Transverse colon (tissue), 3 donors: ENCODE measurements at regions not wholly inside any gene's neighbourhood (a gene's known extent, or its start where the extent isn't known, plus 50 kb on each side); places are given as distances from the start of the nearest gene placed in this dataset.

ENCODE experiments used
- POLR2A ChIP-seq: fragments of 450-650 bp; IDR thresholded peaks from one replicate; pipeline ENCODE4 v1.6.1; 2016; ENCODE audit warnings: antibody characterized with exemption, mild to moderate bottlenecking, moderate library complexity
- TF ChIP-seq, protein P1 (sequence below), 5 experiments: fragments of 200-600 bp in 3 of 5; fragments of 450-650 bp in 2 of 5; sonication (generic) in 3 of 5; IDR thresholded peaks; 1 replicate in 2 of 5; 2 replicates in 3 of 5; pipeline ENCODE4 v1.5.1; 2016 to 2017; ENCODE audit warnings: antibody characterized with exemption in 5 of 5, inconsistent platforms in 3 of 5, mild to moderate bottlenecking in 2 of 5, moderate library complexity in 1 of 5

DNA sequence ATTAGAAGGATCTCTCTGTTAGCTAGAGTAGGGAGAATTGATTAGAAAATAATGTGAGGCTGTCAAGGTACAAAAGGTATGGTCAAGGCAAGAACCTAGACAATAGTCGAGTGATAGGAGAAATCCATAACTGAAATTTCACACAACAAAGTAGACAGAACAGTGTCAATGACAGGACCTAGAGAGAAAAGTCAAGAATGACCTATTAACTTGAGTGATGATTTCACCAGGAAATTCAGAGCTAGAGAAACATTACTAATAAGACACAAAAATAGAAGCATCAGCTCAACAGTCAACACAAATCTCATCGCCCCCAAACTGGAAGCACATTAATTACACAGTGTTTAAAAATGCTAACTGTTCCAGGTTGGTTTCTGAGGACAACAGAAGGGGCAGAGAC, 532.4 kb downstream of the CDH10 start:
- TF ChIP-seq, protein P1, sequence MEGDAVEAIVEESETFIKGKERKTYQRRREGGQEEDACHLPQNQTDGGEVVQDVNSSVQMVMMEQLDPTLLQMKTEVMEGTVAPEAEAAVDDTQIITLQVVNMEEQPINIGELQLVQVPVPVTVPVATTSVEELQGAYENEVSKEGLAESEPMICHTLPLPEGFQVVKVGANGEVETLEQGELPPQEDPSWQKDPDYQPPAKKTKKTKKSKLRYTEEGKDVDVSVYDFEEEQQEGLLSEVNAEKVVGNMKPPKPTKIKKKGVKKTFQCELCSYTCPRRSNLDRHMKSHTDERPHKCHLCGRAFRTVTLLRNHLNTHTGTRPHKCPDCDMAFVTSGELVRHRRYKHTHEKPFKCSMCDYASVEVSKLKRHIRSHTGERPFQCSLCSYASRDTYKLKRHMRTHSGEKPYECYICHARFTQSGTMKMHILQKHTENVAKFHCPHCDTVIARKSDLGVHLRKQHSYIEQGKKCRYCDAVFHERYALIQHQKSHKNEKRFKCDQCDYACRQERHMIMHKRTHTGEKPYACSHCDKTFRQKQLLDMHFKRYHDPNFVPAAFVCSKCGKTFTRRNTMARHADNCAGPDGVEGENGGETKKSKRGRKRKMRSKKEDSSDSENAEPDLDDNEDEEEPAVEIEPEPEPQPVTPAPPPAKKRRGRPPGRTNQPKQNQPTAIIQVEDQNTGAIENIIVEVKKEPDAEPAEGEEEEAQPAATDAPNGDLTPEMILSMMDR (IDR thresholded peaks at IDR 0.05) = no peak
- no peak for TF ChIP-seq POLR2A
